ENCODE measurements at regions not wholly inside any gene's neighbourhood (a gene's known extent, or its start where the extent isn't known, plus 50 kb on each side); places are given as distances from the start of the nearest gene placed in this dataset.
A peak's percentile ranks its signal among the peaks of the same experiment; 100 is the strongest.
"Not testable (repeated sequence)": the region's sequence is repeated elsewhere in the genome, so short reads cannot be mapped to it uniquely, and the experiment has no call there.

- no peak for DNase-seq
Measured at GRCh38 chr4:183816077-183816476, 89.0 kb upstream of the STOX2 start.

- DNase-seq: no peak
Measured at GRCh38 chr4:183816882-183817509, 88.1 kb upstream of the STOX2 start.

DNA sequence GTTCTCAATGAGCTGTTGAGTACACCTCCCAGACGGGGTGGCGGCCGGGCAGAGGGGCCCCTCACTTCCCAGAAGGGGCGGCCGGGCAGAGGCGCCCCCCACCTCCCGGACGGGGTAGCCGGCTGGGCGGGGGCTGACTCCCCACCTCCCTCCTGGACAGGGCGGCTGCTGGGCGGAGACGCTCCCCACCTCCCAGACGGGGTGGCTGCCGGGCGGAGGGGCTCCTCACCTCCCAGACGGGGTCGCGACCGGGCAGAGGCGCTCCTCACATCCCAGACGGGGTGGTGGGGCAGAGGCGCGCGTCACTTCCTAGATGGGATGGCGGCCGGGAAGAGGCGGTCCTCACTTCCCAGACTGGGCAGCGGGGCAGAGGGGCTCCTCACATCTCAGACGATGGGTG, 86.5 kb upstream of the STOX2 start:
- DNase-seq: not testable (repeated sequence)

GRCh38 chr4:183821076-183821853, 83.8 kb upstream of the STOX2 start:
- no peak for DNase-seq

- DNase-seq: no peak
Measured at GRCh38 chr4:183823434-183823833, 81.7 kb upstream of the STOX2 start.

GRCh38 chr4:183825346-183825745, 79.8 kb upstream of the STOX2 start:
- DNase-seq: no peak

GRCh38 chr4:183826461-183826860, 78.6 kb upstream of the STOX2 start:
- DNase-seq: no peak

DNA sequence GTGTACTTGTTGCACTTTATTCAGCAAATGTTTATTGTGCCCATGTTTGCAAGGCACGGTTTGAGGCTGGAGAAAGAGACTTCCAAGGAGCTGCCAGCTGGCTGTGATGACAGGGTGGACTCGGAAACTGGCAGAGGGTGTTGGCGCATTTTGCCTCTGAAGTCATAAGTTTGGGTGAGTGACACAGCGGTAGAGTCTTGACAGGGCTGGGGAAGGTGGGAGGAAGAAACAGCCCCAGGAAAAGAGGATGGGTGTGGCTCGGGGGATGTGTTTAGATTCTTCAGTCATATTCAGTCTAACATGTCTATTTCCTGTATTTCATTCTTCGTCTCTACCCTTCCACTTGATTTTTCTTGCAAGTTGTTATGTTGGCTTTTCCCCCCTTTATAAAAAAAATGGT, 77.0 kb upstream of the STOX2 start:
- DNase-seq: no peak

GRCh38 chr4:183828839-183829238, 76.3 kb upstream of the STOX2 start:
- no peak for DNase-seq

DNA sequence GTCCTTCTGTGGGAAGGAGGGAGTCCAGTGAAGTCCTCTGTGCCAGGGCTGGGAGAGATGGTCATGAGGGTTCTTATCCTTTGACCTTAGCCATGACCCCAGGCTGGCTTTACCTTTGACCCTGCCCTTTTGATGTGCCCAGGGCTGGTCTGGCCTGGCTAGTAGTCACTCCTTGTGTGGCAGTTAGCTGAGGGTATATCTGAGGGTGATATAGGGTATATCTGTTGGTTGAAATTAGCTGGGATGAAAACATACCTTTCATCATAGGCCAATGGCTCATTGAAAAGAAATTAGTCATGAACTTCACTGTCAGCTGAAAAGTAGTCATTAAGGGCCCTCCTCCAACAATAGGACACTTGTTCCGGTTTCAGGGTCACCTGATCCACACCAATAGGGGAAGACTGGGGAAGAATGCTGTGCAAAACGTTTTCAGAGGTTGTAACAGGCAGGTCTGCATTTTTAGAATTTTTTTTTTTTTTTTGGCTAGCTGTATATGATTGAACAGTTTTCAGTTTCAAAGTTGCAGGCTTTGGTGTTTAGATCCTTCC, 74.6 kb upstream of the STOX2 start:
- no peak for DNase-seq

GRCh38 chr4:183831026-183831446, 74.1 kb upstream of the STOX2 start:
- no peak for DNase-seq

GRCh38 chr4:183831683-183832082, 73.4 kb upstream of the STOX2 start:
- no peak for DNase-seq

GRCh38 chr4:183832776-183833450, 72.2 kb upstream of the STOX2 start:
- no peak for DNase-seq

GRCh38 chr4:183834252-183834651, 70.9 kb upstream of the STOX2 start:
- DNase-seq: no peak

DNA sequence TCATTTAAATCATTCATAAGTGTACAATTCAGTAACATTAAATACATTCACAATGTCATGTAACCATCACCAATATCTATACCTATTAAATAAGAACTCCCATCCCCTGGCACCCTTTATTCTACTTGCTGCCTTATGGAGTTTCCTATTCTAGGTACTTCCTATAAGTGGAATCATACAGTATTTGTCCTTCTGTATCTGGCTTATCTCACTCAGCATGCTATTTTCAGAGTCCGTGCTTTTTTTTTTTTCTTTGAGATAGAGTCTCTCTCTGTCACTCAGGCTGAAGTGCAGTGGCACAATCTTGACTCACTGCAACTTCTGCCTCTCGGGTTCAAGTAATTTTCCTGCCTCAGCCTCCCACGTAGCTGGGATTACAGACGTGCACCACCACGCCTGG, 67.9 kb upstream of the STOX2 start:
- no peak for DNase-seq

DNA sequence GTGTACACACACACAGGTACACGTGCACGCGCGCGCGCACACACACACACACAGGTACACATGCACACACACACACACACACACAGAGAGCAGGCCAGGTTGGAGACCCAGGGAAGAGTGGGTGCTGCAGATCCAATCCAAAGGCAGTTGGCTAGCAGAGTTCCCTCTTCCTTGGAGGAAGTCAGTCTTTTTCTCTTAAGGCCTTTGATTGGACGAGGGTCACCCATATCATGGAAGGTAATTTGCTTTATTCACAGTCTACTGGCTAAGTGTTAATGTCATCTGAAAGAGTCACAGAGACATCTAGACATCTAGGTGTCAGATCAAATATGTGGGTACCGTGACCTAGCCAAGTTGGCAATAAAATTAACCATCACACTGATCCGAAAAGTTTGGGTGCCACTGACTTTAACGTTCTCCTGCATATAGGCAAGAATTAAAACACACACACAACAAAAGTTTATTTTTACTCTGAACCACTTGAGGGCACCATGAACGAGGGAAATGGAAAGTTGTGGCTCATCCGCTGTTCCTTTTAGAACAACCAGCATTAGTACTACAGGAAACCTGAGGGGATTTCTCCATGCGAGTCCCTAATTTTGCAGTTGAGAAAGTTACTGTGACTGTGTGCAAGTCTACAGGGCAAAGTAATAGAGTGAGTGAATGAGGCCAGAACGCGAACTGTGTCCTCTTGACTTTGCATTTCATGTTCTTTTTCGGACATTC, 66.0 kb upstream of the STOX2 start:
- peak in 1 of 3 experiments; percentile 23 for DNase-seq

- peak; percentile 63 to 88 (median 79) for DNase-seq
Measured at GRCh38 chr4:183840311-183840710, 64.8 kb upstream of the STOX2 start.

- no peak for DNase-seq
Measured at GRCh38 chr4:183841001-183841400, 64.1 kb upstream of the STOX2 start.

DNA sequence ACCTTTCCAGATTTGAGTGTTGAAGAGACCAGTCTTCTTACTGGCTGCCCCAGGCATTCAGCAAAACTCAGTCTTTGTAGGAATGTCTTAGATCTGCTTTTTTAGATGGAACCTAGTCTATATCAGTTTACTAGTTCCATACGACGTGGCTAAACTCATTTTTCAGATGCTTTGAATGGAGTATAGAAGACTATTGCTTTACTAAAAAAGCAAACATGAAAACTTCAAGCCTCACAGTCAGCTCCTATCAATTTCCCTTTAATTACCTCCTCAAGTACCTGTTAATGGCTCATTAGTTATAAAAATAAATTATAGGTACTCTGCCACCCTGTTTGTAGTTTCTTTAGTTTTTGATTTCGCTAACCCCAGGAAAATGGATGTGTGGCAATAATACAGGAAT, 63.0 kb upstream of the STOX2 start:
- peak in 2 of 3 experiments; percentile 50 to 78 for DNase-seq

GRCh38 chr4:183843248-183843671, 61.8 kb upstream of the STOX2 start:
- DNase-seq: no peak

GRCh38 chr4:183846951-183847350, 58.2 kb upstream of the STOX2 start:
- no peak for DNase-seq

DNA sequence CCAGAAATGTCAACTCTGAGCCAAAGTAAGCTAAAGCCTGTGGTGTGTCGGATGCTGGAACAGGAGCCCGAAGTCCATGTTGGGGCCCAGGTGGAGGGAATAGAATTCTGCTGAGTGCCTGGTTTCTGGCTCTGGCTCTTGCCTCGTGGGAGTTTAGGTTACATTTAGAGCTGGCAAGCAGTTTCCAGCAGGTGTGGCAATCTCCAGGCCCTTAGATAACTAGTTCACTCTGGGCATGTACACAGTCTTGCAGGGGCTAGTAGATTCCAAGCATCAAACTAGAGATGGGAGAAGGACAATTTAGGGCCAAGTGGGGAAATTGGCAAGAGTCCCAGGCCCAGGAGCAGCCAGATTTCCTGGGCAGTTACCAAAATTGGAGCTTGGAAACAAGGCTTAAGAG, 56.3 kb upstream of the STOX2 start:
- no peak for DNase-seq
